ENCODE measurements at regions not wholly inside any gene's neighbourhood (a gene's known extent, or its start where the extent isn't known, plus 50 kb on each side); places are given as distances from the start of the nearest gene placed in this dataset.

- no peaks in the 10 kb centered on the region for H3K79me2 ChIP-seq (ENCODE audit: control insufficient read depth, insufficient read depth, low read length)
- FAIRE-seq (no peak), ATAC-seq (no peak), DNase-seq (ENCODE audit: extremely low read depth in 1 of 4, low spot score in 3 of 4) (no peak)
- no peak overlapping the region for H3K4me3 ChIP-seq
- H3K9ac ChIP-seq (ENCODE audit: insufficient read depth in 1 of 2, low read depth in 2 of 2, low read length in 2 of 2) = no peak overlapping the region
- H3K36me3 ChIP-seq (ENCODE audit: control insufficient read depth, insufficient read depth, low read length) = no peaks in the 10 kb centered on the region
- intact Hi-C loops (cut with micrococcal nuclease) (no loop called here), in situ Hi-C loops (cut with MboI) (no loop called here)
- ChIA-PET POLR2A (no interaction called here), CTCF (ENCODE audit: low intra/inter-chr PET ratio) (no interaction called here)
- H3K4me1 ChIP-seq (replicated peaks in 1 of 2; ENCODE audit: control insufficient read depth in 2 of 2, insufficient read depth in 2 of 2, low read length in 2 of 2) = no peaks in the 10 kb centered on the region
- H3K9me3 ChIP-seq (replicated peaks; ENCODE audit: control insufficient read depth, insufficient read depth, low read depth, low read length) = no peaks in the 10 kb centered on the region
- no peaks in the 10 kb centered on the region for H3K9me1 ChIP-seq (ENCODE audit: control insufficient read depth, insufficient read depth, low read length)
- H3K4me2 ChIP-seq (ENCODE audit: insufficient read depth, low read length) = no peak overlapping the region
- H4K20me1 ChIP-seq (replicated peaks; ENCODE audit: control insufficient read depth, insufficient read depth, low read length) = no peaks in the 10 kb centered on the region
- 0% methylated on average over 2 of the region's 2 CpGs for WGBS (ENCODE audit: insufficient coverage, low coverage, missing lambda C conversion rate)
- no peak overlapping the region for H3K27ac ChIP-seq (ENCODE audit: extremely low read depth, low read depth, low read length)
- BruUV-seq (replicated peaks) = no TSS peak
- TF ChIP-seq ZNF174 (CRISPR knock-in tag; IDR thresholded peaks at IDR 0.05) (no peak), NCOA6 (IDR thresholded peaks at IDR 0.05) (no peak), MTA3 (IDR thresholded peaks at IDR 0.05; ENCODE audit: borderline replicate concordance) (no peak), BRF2 (IDR thresholded peaks at IDR 0.05; ENCODE audit: borderline replicate concordance, insufficient read depth, insufficient read length) (no peak), ZNF561 (CRISPR knock-in tag; conservative IDR thresholded peaks at IDR 0.05) (no peak), ZNF224 (CRISPR knock-in tag; IDR thresholded peaks at IDR 0.05) (no peak), ZBED1 (IDR thresholded peaks at IDR 0.05) (no peak)
- peaks cover 5 to 20% of the 10 kb centered on the region in 2 experiments; a peak in 4 of 5 replicates for H3K27me3 ChIP-seq (ENCODE audit: control insufficient read depth in 2 of 2, insufficient read depth in 2 of 2, low read length in 2 of 2)
- no peak overlapping the region for H2AFZ ChIP-seq (ENCODE audit: low read depth, low read length)
Observed at GRCh38 chr10:6756716-6757115, 176.6 kb upstream of the PRKCQ start.
